Stomach (tissue), 4 donors: ENCODE measurements at regions not wholly inside any gene's neighbourhood (a gene's known extent, or its start where the extent isn't known, plus 50 kb on each side); places are given as distances from the start of the nearest gene placed in this dataset.
A peak's percentile ranks its signal among the peaks of the same experiment; 100 is the strongest.

ENCODE experiments used
- CTCF ChIP-seq, 7 experiments: fragments of 450-650 bp in 4 of 7; fragments of 200-600 bp in 3 of 7; sonication (generic) in 3 of 7; IDR thresholded peaks; one replicate each; pipeline ENCODE4 v1.5.1; 2016 to 2019; ENCODE audit warnings: antibody characterized with exemption in 7 of 7, control low read depth in 2 of 7, mild to moderate bottlenecking in 1 of 7
- POLR2AphosphoS5 ChIP-seq, 3 donors: sonication (generic); formaldehyde crosslinking; IDR thresholded peaks; one replicate each; pipeline ENCODE4 v1.6.1; 2016; ENCODE audit warnings: antibody characterized with exemption in 3 of 3

- TF ChIP-seq CTCF (IDR thresholded peaks at IDR 0.05): peak in 2 of 7 experiments; percentile 9 to 16
- TF ChIP-seq POLR2AphosphoS5 (IDR thresholded peaks at IDR 0.05): no peak
These were observed 260.6 kb downstream of the PAX3 start for GRCh38 chr2:222038067-222038802.
